ENCODE measurements at regions not wholly inside any gene's neighbourhood (a gene's known extent, or its start where the extent isn't known, plus 50 kb on each side); places are given as distances from the start of the nearest gene placed in this dataset.
A peak's percentile ranks its signal among the peaks of the same experiment; 100 is the strongest.

DNA sequence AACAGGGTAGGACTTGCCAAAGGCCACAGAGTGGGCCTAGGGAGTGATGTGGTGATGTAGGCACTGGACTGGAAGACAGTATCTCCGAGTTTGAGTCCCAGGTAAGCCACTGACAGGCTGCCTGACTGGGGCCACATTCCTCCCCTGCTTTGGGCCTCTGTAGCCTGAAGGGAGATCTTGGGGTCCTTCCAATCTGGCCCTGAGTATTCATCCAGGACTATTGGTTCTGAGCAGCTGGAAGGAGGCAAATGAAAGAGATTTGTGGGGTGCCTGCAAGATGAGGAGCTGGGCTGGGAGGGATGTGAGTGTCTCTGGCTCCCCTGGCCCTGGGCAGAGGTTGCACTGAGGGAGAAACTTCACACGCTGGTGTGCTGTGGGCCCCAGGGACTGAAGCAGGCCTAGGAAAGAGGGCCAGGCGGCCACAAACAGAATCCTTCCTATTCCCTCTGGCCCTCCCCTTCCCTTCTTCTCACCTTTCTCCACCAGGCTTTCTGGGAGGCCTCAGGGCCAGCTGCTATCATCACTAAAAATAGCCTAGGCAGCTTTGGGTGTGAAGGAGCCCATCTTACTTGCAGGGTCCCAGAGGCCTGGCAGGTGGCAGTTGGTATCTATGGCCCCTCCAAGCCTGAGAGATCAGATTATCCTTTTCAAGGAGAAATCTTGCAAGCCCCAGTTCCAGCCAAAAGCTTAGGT, 70.1 kb downstream of the PJA1 start:
- TF ChIP-seq, protein P1, sequence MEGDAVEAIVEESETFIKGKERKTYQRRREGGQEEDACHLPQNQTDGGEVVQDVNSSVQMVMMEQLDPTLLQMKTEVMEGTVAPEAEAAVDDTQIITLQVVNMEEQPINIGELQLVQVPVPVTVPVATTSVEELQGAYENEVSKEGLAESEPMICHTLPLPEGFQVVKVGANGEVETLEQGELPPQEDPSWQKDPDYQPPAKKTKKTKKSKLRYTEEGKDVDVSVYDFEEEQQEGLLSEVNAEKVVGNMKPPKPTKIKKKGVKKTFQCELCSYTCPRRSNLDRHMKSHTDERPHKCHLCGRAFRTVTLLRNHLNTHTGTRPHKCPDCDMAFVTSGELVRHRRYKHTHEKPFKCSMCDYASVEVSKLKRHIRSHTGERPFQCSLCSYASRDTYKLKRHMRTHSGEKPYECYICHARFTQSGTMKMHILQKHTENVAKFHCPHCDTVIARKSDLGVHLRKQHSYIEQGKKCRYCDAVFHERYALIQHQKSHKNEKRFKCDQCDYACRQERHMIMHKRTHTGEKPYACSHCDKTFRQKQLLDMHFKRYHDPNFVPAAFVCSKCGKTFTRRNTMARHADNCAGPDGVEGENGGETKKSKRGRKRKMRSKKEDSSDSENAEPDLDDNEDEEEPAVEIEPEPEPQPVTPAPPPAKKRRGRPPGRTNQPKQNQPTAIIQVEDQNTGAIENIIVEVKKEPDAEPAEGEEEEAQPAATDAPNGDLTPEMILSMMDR (IDR thresholded peaks at IDR 0.05) = no peak
- Histone ChIP-seq H3K27ac (no peak overlapping the region), H3K4me3 (no peak overlapping the region)
- no peak for DNase-seq (ENCODE audit: low spot score)

DNA sequence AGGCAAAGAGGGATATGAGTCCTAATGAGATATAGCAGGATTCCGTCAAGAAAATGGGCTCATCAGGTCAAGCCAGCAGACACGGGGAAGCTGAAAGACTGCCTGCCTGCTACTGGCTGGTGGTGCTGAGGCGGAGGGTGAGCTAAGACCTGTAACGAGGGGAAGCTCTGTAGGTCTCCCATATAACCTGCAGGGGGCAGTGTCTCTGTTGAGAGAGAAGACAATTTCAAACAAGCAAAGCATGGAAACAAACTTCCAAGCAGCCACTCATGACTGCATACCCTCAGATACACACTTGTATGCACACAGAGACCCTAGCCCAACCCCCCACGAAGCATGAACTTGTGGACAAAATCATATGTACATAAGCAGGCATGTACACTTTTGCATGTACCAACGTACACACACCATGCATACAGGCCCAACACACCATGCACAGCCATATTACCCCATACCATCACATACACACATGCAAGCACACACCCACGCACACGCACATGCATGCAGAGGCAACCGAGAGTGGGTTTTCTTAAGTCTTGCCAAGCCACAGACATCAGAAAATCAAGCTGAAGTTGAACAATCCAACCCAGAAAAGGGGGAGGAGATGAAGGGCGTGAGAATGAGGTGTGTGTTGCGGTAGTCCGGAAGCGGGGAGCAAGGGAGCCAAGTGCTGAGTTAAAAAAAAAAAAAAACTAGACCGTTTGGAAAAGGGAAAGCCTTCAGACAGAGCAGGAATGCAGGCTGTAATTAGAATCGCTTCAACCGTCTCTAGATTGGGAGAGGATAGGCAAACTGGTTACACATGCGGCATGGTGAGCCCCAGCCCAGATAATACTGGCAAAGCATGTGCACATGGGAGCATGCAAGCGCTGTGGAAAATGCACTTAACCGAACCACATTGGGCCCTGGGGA, 71.0 kb downstream of the PJA1 start:
- H3K27ac ChIP-seq = no peak overlapping the region
- TF ChIP-seq, protein P1 (IDR thresholded peaks at IDR 0.05) = peak; percentile 33
- H3K4me3 ChIP-seq = no peak overlapping the region
- no peak for DNase-seq (ENCODE audit: low spot score)

DNA sequence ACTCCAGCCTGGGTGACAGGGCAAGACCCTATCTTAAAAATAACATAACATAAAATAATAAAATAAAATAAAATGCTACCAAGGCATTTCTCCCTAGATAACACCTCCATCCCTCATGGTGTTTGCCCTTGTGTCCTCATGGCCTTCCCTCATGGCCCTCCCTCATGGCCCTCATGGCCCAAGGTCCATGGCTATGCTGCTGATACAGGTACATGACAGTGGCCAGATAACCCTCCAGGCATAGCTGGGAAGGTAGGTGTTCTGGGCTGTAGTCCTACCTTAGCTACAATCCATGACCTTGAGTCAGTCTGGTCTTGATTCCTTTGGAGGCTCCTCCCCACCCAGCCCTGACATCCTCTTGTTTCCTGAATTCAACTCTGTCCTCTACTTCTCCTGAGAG, 75.2 kb downstream of the PJA1 start:
- TF ChIP-seq, protein P1 (IDR thresholded peaks at IDR 0.05) = no peak
- no peak overlapping the region for H3K4me3 ChIP-seq
- DNase-seq (ENCODE audit: low spot score) = no peak
- H3K27ac ChIP-seq = no peak overlapping the region

DNA sequence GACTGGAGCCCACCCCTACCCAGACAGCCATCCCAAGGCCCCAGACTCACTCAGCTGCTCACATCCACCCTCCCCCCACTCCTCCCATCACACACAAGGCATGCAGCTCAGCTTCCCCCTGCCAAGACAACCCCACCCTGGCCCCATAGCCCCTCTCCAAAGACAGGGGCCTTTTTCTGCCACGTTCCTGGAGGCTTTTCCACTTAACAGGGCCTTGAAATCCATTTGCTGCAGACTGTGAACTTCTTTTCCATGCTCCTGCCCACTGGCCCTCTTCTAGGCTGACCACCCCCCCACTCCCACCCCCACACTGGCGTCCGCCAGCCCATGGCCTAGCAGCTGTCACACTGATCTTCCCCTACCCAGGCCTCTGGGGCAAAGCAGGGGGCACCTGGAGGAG, 76.0 kb downstream of the PJA1 start:
- Histone ChIP-seq H3K4me3 (no peak overlapping the region), H3K27ac (no peak overlapping the region)
- TF ChIP-seq, protein P1 (IDR thresholded peaks at IDR 0.05) = no peak
- DNase-seq (ENCODE audit: low spot score) = no peak

DNA sequence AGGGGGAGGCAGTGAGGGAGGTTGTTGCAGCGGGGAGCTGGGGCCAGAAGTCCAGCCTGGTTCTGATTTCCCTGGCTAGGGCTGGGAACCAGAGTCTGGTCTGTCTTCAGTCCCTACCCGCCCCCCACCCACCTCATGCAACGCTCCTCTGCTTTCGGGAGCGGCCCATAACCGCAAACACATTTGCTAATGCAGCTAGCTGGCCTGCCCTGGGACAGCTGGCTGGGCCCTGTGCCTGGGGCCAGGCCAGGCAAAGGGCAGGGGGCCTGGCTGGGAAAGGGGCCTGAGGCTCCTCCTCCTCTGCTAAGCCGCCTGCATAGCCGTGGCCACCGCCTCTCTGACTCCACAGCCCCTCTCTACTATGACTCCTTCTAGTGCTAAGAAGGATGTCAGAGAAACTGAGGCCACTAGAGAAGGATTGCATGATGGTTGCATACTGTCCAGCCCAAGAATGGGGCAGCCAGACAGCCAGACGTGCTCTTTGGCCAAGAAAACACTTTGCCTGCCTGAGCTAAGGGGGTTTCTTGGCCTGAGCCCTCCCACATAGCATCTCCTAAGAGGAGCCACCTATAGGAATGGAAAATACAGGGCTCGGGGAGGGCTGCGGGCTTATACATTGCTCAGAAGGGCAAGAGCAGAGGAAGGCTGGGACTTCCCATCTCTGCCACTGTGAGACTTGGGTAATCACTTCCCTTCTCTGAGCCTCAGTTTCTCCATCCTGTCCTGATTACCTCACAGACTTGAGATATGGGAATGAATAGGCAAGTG, 76.9 kb downstream of the PJA1 start:
- TF ChIP-seq, protein P1 (IDR thresholded peaks at IDR 0.05) = no peak
- no peak overlapping the region for H3K4me3 ChIP-seq
- H3K27ac ChIP-seq = no peak overlapping the region
- no peak for DNase-seq (ENCODE audit: low spot score)

DNA sequence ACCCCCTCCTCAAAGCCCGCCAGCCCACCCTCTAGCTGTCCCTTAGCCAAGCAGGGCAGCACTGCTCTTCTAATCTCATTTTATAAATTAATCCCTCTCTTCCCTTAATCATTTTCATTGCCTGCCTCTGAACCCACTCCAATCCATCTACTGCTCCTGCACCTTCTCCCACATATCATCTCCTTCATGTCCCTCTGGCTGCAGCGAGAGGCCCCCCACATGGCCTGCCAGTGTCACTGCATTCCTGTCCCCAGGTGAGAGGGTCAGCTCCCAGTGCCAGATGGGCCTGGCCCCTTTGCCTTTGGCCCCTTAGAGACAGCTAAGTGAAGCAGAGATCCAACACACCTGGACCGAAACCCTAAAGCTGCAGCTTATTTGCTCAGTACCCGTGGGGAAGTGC, 79.4 kb downstream of the PJA1 start:
- H3K27ac ChIP-seq = no peak overlapping the region
- H3K4me3 ChIP-seq = no peak overlapping the region
- TF ChIP-seq, protein P1 (IDR thresholded peaks at IDR 0.05) = no peak
- no peak for DNase-seq (ENCODE audit: low spot score)

Measured in coronary artery (tissue), 2 donors.